ENCODE measurements at regions not wholly inside any gene's neighbourhood (a gene's known extent, or its start where the extent isn't known, plus 50 kb on each side); places are given as distances from the start of the nearest gene placed in this dataset.
A peak's percentile ranks its signal among the peaks of the same experiment; 100 is the strongest.

- Histone ChIP-seq H3K4me3 (ENCODE audit: low read length, poor library complexity, severe bottlenecking) (no peak overlapping the region), H3K9me3 (ENCODE audit: insufficient read depth, low read depth, low read length) (no peaks in the 10 kb centered on the region), H3F3A (ENCODE audit: low read depth) (no peaks in the 10 kb centered on the region), H3K4me2 (ENCODE audit: low read depth, low read length, poor library complexity, severe bottlenecking) (no peak overlapping the region), H3K9ac (ENCODE audit: low read depth, low read length, poor library complexity, severe bottlenecking) (no peak overlapping the region), H4K20me1 (ENCODE audit: insufficient read depth, low read length, poor library complexity, severe bottlenecking) (peaks cover 7% of the 10 kb centered on the region), H3K9me2 (replicated peaks; ENCODE audit: low read depth, low read length) (no peaks in the 10 kb centered on the region), H3K79me2 (ENCODE audit: insufficient read depth, low read length) (no peaks in the 10 kb centered on the region; the same call in 1 of the 2 replicates), H3K36me3 (ENCODE audit: insufficient read depth, low read length) (peaks cover 71% of the 10 kb centered on the region), H3K27me3 (ENCODE audit: insufficient read depth, low read length, poor library complexity, severe bottlenecking) (no peaks in the 10 kb centered on the region), H2AFZ (ENCODE audit: low read length) (no peak overlapping the region), H3K4me1 (ENCODE audit: insufficient read depth, low read length, poor library complexity, severe bottlenecking) (no peaks in the 10 kb centered on the region)
- TF ChIP-seq CTCF (conservative IDR thresholded peaks at IDR 0.05; ENCODE audit: low read length) (no peak), EZH2phosphoT487 (IDR thresholded peaks at IDR 0.05; ENCODE audit: borderline replicate concordance) (no peak)
Measured at GRCh38 chr12:124400124-124400523, 105.2 kb downstream of the RFLNA start.

DNA sequence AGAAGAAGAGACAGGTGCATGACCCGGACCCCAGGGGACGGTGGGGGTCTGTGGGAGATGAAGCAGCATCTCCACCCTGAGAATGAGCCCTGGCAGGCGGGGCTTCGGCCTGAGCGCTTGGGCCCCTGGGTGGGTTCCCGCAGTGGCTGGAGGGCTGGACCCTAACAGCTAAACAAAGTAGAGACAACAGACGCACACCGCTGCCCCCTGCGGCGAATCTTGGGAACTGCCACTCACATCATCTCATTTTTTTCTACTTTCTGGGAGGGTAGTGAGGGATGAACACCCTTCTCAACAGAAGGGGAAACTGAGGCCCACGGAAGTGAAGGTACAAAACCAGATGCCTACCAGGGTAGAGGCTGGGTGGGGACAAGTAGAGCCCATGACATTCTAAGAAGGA is 104.7 kb downstream of the RFLNA start:
- Histone ChIP-seq H3K4me2 (ENCODE audit: low read depth, low read length, poor library complexity, severe bottlenecking) (no peak overlapping the region), H3K36me3 (ENCODE audit: insufficient read depth, low read length) (peaks cover 76% of the 10 kb centered on the region), H3K4me3 (ENCODE audit: low read length, poor library complexity, severe bottlenecking) (no peak overlapping the region), H3K9me3 (ENCODE audit: insufficient read depth, low read depth, low read length) (no peaks in the 10 kb centered on the region), H3K9me2 (replicated peaks; ENCODE audit: low read depth, low read length) (no peaks in the 10 kb centered on the region), H3F3A (ENCODE audit: low read depth) (no peaks in the 10 kb centered on the region), H2AFZ (ENCODE audit: low read length) (no peak overlapping the region), H4K20me1 (ENCODE audit: insufficient read depth, low read length, poor library complexity, severe bottlenecking) (peaks cover 7% of the 10 kb centered on the region), H3K27me3 (ENCODE audit: insufficient read depth, low read length, poor library complexity, severe bottlenecking) (no peaks in the 10 kb centered on the region), H3K79me2 (ENCODE audit: insufficient read depth, low read length) (no peaks in the 10 kb centered on the region; the same call in 1 of the 2 replicates), H3K9ac (ENCODE audit: low read depth, low read length, poor library complexity, severe bottlenecking) (no peak overlapping the region), H3K4me1 (ENCODE audit: insufficient read depth, low read length, poor library complexity, severe bottlenecking) (no peaks in the 10 kb centered on the region)
- no peak for TF ChIP-seq EZH2phosphoT487 (IDR thresholded peaks at IDR 0.05; ENCODE audit: borderline replicate concordance)
- peak; percentile 69 for TF ChIP-seq CTCF (conservative IDR thresholded peaks at IDR 0.05; ENCODE audit: low read length)

DNA sequence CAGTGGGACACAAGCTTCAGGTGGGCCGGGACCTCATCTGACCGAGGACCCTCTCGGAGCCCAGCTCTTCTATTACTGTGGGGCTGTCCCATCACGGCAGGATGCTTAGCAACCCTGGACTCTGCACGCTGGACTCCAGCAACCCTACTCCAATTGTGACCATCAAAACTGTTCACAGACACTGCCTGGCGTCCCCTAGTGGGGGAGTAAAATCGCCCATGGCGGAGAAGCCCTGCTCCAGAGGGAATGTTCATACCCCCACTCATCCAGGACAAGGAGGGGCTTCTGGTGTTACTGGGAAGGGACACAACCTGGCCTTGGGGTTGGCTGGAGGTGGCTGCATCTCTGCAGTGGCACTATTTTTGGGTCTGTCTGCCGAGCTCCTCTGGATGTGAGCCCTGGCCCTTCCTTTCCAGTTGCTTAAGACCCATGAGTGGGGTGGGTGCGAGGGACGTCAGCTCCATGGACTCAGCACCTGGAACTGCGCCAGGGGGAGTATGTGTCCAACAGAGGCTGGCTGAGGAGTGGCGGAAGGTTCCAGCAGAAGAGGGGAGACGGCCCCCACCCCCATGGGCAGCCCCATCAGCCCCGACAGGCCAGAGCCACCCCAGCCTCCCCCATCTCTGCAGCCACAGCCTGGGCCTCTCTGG is 103.8 kb downstream of the RFLNA start:
- Histone ChIP-seq H3K9me3 (ENCODE audit: insufficient read depth, low read depth, low read length) (no peaks in the 10 kb centered on the region), H3K4me3 (ENCODE audit: low read length, poor library complexity, severe bottlenecking) (no peak overlapping the region), H3K9ac (ENCODE audit: low read depth, low read length, poor library complexity, severe bottlenecking) (no peak overlapping the region), H3K4me1 (ENCODE audit: insufficient read depth, low read length, poor library complexity, severe bottlenecking) (no peaks in the 10 kb centered on the region), H3K27me3 (ENCODE audit: insufficient read depth, low read length, poor library complexity, severe bottlenecking) (no peaks in the 10 kb centered on the region), H3F3A (ENCODE audit: low read depth) (no peaks in the 10 kb centered on the region), H3K4me2 (ENCODE audit: low read depth, low read length, poor library complexity, severe bottlenecking) (no peak overlapping the region), H2AFZ (ENCODE audit: low read length) (no peak overlapping the region), H3K36me3 (ENCODE audit: insufficient read depth, low read length) (peaks cover 85% of the 10 kb centered on the region), H3K79me2 (ENCODE audit: insufficient read depth, low read length) (no peaks in the 10 kb centered on the region; the same call in 1 of the 2 replicates), H3K9me2 (replicated peaks; ENCODE audit: low read depth, low read length) (no peaks in the 10 kb centered on the region), H4K20me1 (ENCODE audit: insufficient read depth, low read length, poor library complexity, severe bottlenecking) (peaks cover 10% of the 10 kb centered on the region)
- TF ChIP-seq CTCF (conservative IDR thresholded peaks at IDR 0.05; ENCODE audit: low read length) (no peak), EZH2phosphoT487 (IDR thresholded peaks at IDR 0.05; ENCODE audit: borderline replicate concordance) (no peak)

Measured in Loucy (cell line).